Esophagus muscularis mucosa (tissue), 4 donors: ENCODE measurements at regions not wholly inside any gene's neighbourhood (a gene's known extent, or its start where the extent isn't known, plus 50 kb on each side); places are given as distances from the start of the nearest gene placed in this dataset.

Experiments
- DNase-seq: peaks from one replicate; pipeline ENCODE4 v3.0.0-alpha.2; 2017; ENCODE audit errors: extremely low spot score
- H3K27ac ChIP-seq, 4 donors: fragments of 200-600 bp; sonication (generic); replicated peaks in 1 of 4; 1 replicate in 3 of 4; 2 replicates in 1 of 4; pipeline ENCODE4 v1.5.1; 2016 to 2019; ENCODE audit warnings: mild to moderate bottlenecking in 1 of 4
- H3K27me3 ChIP-seq, 4 donors: fragments of 200-600 bp; sonication (generic); one replicate each; pipeline versions ENCODE4 v1.5.1 to v1.6.0; 2016 to 2019
- H3K36me3 ChIP-seq, 4 donors: fragments of 200-600 bp; sonication (generic); one replicate each; pipeline ENCODE4 v1.5.1; 2016 to 2019
- H3K4me1 ChIP-seq, 4 donors: fragments of 200-600 bp; sonication (generic); one replicate each; pipeline ENCODE4 v1.5.1; 2016 to 2019
- H3K4me3 ChIP-seq, 4 donors: fragments of 200-600 bp; sonication (generic); 1 replicate in 2 of 4; 2 replicates in 2 of 4; pipeline ENCODE4 v1.5.1; 2016 to 2019; ENCODE audit warnings: mild to moderate bottlenecking in 4 of 4, moderate library complexity in 1 of 4
- H3K9me3 ChIP-seq, 4 donors: fragments of 200-600 bp; sonication (generic); 1 replicate in 3 of 4; 2 replicates in 1 of 4; pipeline ENCODE4 v1.5.1; 2016 to 2019
- CTCF ChIP-seq, 3 experiments: fragments of 200-600 bp in 2 of 3; fragments of 450-650 bp in 1 of 3; sonication (generic) in 2 of 3; IDR thresholded peaks; one replicate each; pipeline ENCODE4 v1.5.1; 2017 to 2019; ENCODE audit warnings: antibody characterized with exemption in 3 of 3, mild to moderate bottlenecking in 2 of 3, moderate library complexity in 1 of 3
- EP300 ChIP-seq: sonication (generic); formaldehyde crosslinking; IDR thresholded peaks from one replicate; pipeline ENCODE4 v1.6.1; 2017; ENCODE audit warnings: antibody characterized with exemption
- POLR2A ChIP-seq: fragments of 450-650 bp; IDR thresholded peaks from one replicate; pipeline ENCODE4 v1.6.1; 2017; ENCODE audit warnings: antibody characterized with exemption, moderate library complexity, mild to moderate bottlenecking, low read depth
- POLR2AphosphoS5 ChIP-seq, 2 donors: sonication (generic); formaldehyde crosslinking; IDR thresholded peaks; one replicate each; pipeline ENCODE4 v1.6.1; 2017; ENCODE audit warnings: antibody characterized with exemption in 2 of 2
- WGBS: methylation state at CpG from one replicate; pipeline ENCODE4 v1.1.5; 2018; 5-methylcytosine and 5-hydroxymethylcytosine counted together
- intact Hi-C: fragments of 100-400 bp; cut with DNase I; formaldehyde crosslinking; loops from one replicate; pipeline ENCODE4 v1.15.1; 2023

GRCh38 chr12:89833337-89834252 lies 125.0 kb upstream of the ATP2B1 start:
- Histone ChIP-seq H3K36me3 (no peaks in the 10 kb centered on the region), H3K4me1 (no peaks in the 10 kb centered on the region), H3K27ac (no peak overlapping the region), H3K4me3 (no peak overlapping the region), H3K27me3 (no peaks in the 10 kb centered on the region), H3K9me3 (no peaks in the 10 kb centered on the region)
- 96% methylated on average over 1 of the region's 1 CpG for WGBS
- TF ChIP-seq POLR2AphosphoS5 (IDR thresholded peaks at IDR 0.05) (no peak), EP300 (no peak), POLR2A (no peak), CTCF (IDR thresholded peaks at IDR 0.05) (no peak)
- no peak for DNase-seq
- intact Hi-C loops: no loop called here

DNA sequence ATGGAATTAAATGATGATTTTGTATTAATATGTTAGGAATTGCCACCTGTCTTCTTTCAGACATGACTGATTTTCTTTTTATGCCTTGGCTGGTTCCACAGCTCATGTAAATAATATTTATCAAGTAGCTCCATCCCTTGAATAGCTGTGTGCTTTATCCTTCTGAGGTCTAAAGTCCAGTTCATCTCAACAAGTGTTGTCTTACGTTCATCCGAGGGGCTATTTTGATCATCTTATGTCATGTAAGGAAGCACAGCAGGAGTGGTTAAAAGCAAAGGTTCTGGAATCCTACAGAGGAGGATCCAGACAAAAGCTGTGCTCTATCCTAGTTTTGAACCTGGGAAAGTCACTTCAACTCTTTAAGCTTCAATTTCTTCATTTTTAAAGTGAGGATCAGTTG lies 123.7 kb upstream of the ATP2B1 start:
- H3K27ac ChIP-seq: no peak overlapping the region
- H3K9me3 ChIP-seq: no peaks in the 10 kb centered on the region
- H3K4me3 ChIP-seq: no peak overlapping the region
- DNase-seq: no peak
- intact Hi-C loops: no loop called here
- 57% methylated on average over 2 of the region's 2 CpGs for WGBS
- TF ChIP-seq POLR2A (no peak), CTCF (IDR thresholded peaks at IDR 0.05) (no peak), EP300 (no peak), POLR2AphosphoS5 (IDR thresholded peaks at IDR 0.05) (no peak)
- H3K27me3 ChIP-seq: no peaks in the 10 kb centered on the region
- H3K4me1 ChIP-seq: no peaks in the 10 kb centered on the region
- H3K36me3 ChIP-seq: no peaks in the 10 kb centered on the region

DNA sequence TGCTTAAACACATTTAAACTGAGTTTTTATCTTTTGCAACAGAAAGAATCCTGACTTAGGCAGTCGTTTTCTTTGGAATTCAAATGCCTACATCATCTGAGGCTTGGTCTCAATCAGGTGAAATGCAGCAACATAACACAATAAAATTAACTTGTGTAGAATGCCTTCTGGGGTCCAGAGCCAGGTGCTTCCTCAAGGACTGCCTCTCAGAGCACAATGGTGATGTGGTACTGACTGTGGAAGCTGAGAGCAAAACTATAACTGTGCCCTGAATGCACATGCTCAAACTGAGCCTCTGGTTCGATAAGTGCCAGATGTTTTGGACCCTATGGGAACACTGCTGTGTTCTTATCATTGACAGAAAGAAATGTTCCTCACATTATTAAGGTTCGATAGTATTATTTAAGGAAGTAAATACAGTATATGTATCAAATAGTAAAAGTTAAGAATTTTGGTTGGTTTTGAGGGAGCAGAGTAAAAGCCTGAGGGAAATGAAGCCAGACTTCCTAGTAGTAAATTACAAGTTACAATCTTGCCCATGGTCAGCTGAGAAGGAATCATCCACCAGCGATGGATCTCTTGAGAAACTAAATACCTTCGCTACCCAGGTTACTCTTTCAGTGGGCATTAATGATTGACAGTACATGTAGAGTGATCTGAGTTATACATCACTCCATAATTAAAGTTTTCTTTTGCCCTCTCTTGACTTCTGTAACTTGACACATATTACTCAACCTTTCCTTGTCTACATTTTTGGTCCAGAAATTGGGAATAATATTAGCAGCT lies 122.9 kb upstream of the ATP2B1 start:
- Histone ChIP-seq H3K9me3 (no peaks in the 10 kb centered on the region), H3K4me3 (no peak overlapping the region), H3K27me3 (no peaks in the 10 kb centered on the region), H3K27ac (no peak overlapping the region), H3K4me1 (no peaks in the 10 kb centered on the region), H3K36me3 (no peaks in the 10 kb centered on the region)
- no peak for DNase-seq
- no peak for TF ChIP-seq EP300
- no peak for TF ChIP-seq POLR2A
- TF ChIP-seq POLR2AphosphoS5 (IDR thresholded peaks at IDR 0.05): no peak
- TF ChIP-seq CTCF (IDR thresholded peaks at IDR 0.05): no peak
- 77% methylated on average over 5 of the region's 5 CpGs for WGBS
- intact Hi-C loops: no loop called here

DNA sequence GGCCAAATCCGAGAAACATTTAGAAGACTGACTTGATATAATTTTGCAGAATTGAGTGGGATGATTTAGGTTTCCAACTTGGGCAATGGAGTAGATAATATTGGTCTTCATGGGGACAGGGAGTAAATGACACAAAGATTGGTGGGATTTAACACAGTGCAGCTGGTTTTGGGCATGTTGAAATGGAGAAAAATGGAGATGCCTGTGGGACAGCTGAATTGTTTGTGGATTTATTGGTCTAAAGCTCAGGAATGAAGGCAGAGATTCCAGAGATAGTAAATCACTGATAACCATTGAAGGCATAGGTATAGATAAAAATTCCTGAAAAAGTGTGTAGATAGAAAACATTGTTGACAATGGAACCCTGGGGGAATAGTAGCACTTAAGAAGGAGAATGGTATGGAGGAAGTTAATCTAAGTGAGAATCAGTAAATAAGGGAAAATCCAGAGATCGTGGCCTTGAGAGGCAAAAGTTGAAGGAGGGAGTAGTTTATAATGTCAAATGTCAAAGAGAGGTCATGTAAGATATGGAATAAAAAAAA lies 120.9 kb upstream of the ATP2B1 start:
- 86% methylated on average over 2 of the region's 2 CpGs for WGBS
- Histone ChIP-seq H3K9me3 (no peaks in the 10 kb centered on the region), H3K4me3 (no peak overlapping the region), H3K27ac (no peak overlapping the region), H3K36me3 (no peaks in the 10 kb centered on the region), H3K27me3 (no peaks in the 10 kb centered on the region), H3K4me1 (no peaks in the 10 kb centered on the region)
- no peak for TF ChIP-seq POLR2A
- no peak for TF ChIP-seq EP300
- TF ChIP-seq CTCF (IDR thresholded peaks at IDR 0.05): no peak
- TF ChIP-seq POLR2AphosphoS5 (IDR thresholded peaks at IDR 0.05): no peak
- DNase-seq: no peak
- intact Hi-C loops: no loop called here
